PC-9 (cell line): ENCODE measurements at regions not wholly inside any gene's neighbourhood (a gene's known extent, or its start where the extent isn't known, plus 50 kb on each side); places are given as distances from the start of the nearest gene placed in this dataset.

Source experiments
- BruUV-seq: library from RNA; stranded (reverse); fragments of 400-500 nt; replicated peaks from 2 replicates; lab custom pipeline; 2021; lab: Mats Ljungman, UMichigan
- CTCF ChIA-PET: fragments of 300-600 bp; sonication (Branson Sonifier 250); formaldehyde crosslinking; loops from one replicate; lab custom pipeline; 2022; ENCODE audit warnings: antibody characterized with exemption; lab: Charles Lee
- POLR2A ChIA-PET: fragments of 300-600 bp; sonication (Branson Sonifier 250); formaldehyde crosslinking; loops from one replicate; lab custom pipeline; 2022; ENCODE audit warnings: antibody characterized with exemption; ENCODE audit not compliant: unreplicated experiment; lab: Charles Lee
- DNase-seq, 2 experiments: peaks; one replicate each; pipeline versions ENCODE4 v3.0.0 to v3.0.0-alpha.2; 2015 to 2022; ENCODE audit warnings: mixed read lengths in 1 of 2
- H2AFZ ChIP-seq: fragments of 200-600 bp; sonication (generic); 2 replicates; pipeline ENCODE4 v1.8.1; 2017; ENCODE audit warnings: antibody characterized with exemption
- H3F3A ChIP-seq: fragments of 200-600 bp; sonication (generic); 2 replicates; pipeline ENCODE4 v1.8.1; 2017; ENCODE audit warnings: antibody characterized with exemption, mild to moderate bottlenecking, low read depth; ENCODE audit not compliant: insufficient read depth
- H3K27ac ChIP-seq: fragments of 200-600 bp; sonication (generic); 2 replicates; pipeline ENCODE4 v1.6.1; 2016; ENCODE audit warnings: mixed run types
- H3K27me3 ChIP-seq: fragments of 200-600 bp; sonication (generic); 2 replicates; pipeline ENCODE4 v1.6.1; 2016; ENCODE audit warnings: low read depth, mixed run types; ENCODE audit not compliant: insufficient read depth
- H3K36me3 ChIP-seq: fragments of 200-600 bp; sonication (generic); 2 replicates; pipeline ENCODE4 v1.6.1; 2016; ENCODE audit warnings: low read depth, mixed run types
- H3K4me1 ChIP-seq: fragments of 200-600 bp; sonication (generic); replicated peaks from 2 replicates; pipeline ENCODE4 v1.6.1; 2016; ENCODE audit warnings: mixed run types; ENCODE audit not compliant: insufficient read depth
- H3K4me2 ChIP-seq: fragments of 200-600 bp; sonication (generic); 2 replicates; pipeline ENCODE4 v1.6.1; 2017; ENCODE audit warnings: mixed run types
- H3K4me3 ChIP-seq: fragments of 200-600 bp; sonication (generic); 2 replicates; pipeline ENCODE4 v1.6.1; 2016; ENCODE audit warnings: mixed run types
- H3K79me2 ChIP-seq: fragments of 200-600 bp; sonication (generic); 2 replicates; pipeline ENCODE4 v1.6.1; 2017; ENCODE audit warnings: low read depth, mixed run types
- H3K9me2 ChIP-seq: fragments of 200-600 bp; sonication (generic); 2 replicates; pipeline ENCODE4 v1.8.1; 2017; ENCODE audit warnings: mild to moderate bottlenecking; ENCODE audit not compliant: insufficient read depth
- H3K9me3 ChIP-seq: fragments of 200-600 bp; sonication (generic); 2 replicates; pipeline ENCODE4 v1.8.1; 2016; ENCODE audit warnings: low read depth; ENCODE audit not compliant: insufficient read depth
- H4K20me1 ChIP-seq: fragments of 200-600 bp; sonication (generic); 2 replicates; pipeline ENCODE4 v1.8.1; 2017; ENCODE audit not compliant: insufficient read depth
- EZH2 ChIP-seq: fragments of 200-600 bp; sonication (generic); IDR thresholded peaks from 2 replicates; pipeline ENCODE4 v1.8.0; 2017; ENCODE audit warnings: antibody characterized with exemption, low read depth
- intact Hi-C: fragments of 100-400 bp; cut with micrococcal nuclease; formaldehyde crosslinking; loops from one replicate; pipeline ENCODE4 v1.10.0; 2022; ENCODE audit not compliant: unreplicated experiment
- TF ChIP-seq, protein P1 (sequence below): fragments of 200-600 bp; sonication (generic); conservative IDR thresholded peaks from 2 replicates; pipeline ENCODE4 v1.6.1; 2017; ENCODE audit warnings: mixed run types, antibody characterized with exemption, mild to moderate bottlenecking, moderate library complexity

- intact Hi-C loops = loop anchor here (5.0 kb wide), 1 partner anchor 36 kb away; no protein-coding TSS in a partner anchor
Measured at GRCh38 chr13:106281426-106281825, 254.0 kb downstream of the EFNB2 start.

DNA sequence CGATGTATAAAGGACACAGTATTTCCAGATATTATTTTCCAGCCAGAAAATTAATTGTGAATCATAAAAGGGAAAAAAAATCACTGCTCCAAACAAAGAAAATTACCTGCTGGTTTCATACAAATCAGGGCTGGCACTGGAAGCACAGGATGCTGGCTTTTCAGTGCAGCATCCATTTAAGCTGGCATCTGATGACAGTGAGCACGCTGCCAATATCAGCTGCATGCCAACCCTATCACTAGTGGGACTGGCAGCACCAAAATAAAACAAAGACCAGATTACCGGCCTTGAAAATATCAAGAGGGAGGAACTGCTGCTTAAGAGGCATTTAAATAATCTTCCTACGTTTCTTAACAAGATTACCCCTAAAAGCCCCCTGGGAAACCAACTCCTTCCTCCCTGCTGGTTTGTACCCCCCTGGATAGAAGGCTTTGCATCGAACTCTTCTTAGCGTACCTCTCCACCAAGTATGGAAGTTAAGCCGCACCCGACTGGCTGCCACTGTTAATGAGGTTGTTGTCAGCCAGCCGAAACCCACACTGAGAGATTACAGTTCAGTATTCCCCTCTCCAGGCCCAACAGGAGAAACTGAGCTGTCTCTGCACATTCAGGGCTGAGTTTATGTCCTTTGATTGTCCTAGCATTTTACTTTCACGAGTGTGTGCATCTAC is 257.8 kb downstream of the EFNB2 start:
- H3K4me3 ChIP-seq = no peak overlapping the region
- intact Hi-C loops = no loop called here
- no peaks in the 10 kb centered on the region for H3K9me2 ChIP-seq
- no peak overlapping the region for H3K4me2 ChIP-seq
- POLR2A ChIA-PET = no interaction called here
- no peak overlapping the region for H2AFZ ChIP-seq
- H3K27ac ChIP-seq = no peak overlapping the region
- no peaks in the 10 kb centered on the region for H3F3A ChIP-seq
- TF ChIP-seq, protein P1, sequence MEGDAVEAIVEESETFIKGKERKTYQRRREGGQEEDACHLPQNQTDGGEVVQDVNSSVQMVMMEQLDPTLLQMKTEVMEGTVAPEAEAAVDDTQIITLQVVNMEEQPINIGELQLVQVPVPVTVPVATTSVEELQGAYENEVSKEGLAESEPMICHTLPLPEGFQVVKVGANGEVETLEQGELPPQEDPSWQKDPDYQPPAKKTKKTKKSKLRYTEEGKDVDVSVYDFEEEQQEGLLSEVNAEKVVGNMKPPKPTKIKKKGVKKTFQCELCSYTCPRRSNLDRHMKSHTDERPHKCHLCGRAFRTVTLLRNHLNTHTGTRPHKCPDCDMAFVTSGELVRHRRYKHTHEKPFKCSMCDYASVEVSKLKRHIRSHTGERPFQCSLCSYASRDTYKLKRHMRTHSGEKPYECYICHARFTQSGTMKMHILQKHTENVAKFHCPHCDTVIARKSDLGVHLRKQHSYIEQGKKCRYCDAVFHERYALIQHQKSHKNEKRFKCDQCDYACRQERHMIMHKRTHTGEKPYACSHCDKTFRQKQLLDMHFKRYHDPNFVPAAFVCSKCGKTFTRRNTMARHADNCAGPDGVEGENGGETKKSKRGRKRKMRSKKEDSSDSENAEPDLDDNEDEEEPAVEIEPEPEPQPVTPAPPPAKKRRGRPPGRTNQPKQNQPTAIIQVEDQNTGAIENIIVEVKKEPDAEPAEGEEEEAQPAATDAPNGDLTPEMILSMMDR = no peak
- no peak for TF ChIP-seq EZH2
- no TSS peak for BruUV-seq
- no peaks in the 10 kb centered on the region for H3K27me3 ChIP-seq
- H3K9me3 ChIP-seq = peaks cover 5% of the 10 kb centered on the region; the same call in 1 of the 2 replicates
- no peak for DNase-seq
- H3K4me1 ChIP-seq = peaks cover 11% of the 10 kb centered on the region; the same call in 1 of the 2 replicates
- no peaks in the 10 kb centered on the region for H3K79me2 ChIP-seq
- CTCF ChIA-PET = no interaction called here
- H4K20me1 ChIP-seq = no peaks in the 10 kb centered on the region
- H3K36me3 ChIP-seq = no peaks in the 10 kb centered on the region

More at GRCh38 chr13:106281426-106281825, 254.0 kb downstream of the EFNB2 start:
- no peak for TF ChIP-seq EZH2
- TF ChIP-seq, protein P1 = no peak
- Histone ChIP-seq H3K9me3 (peaks cover 11% of the 10 kb centered on the region), H3K4me2 (no peak overlapping the region), H3K36me3 (no peaks in the 10 kb centered on the region), H3K4me3 (no peak overlapping the region), H4K20me1 (no peaks in the 10 kb centered on the region), H3K27ac (no peak overlapping the region), H3K4me1 (peaks cover 30% of the 10 kb centered on the region), H3K79me2 (no peaks in the 10 kb centered on the region), H3K27me3 (no peaks in the 10 kb centered on the region), H2AFZ (no peak overlapping the region), H3K9me2 (no peaks in the 10 kb centered on the region), H3F3A (peaks cover 6% of the 10 kb centered on the region; the same call in 1 of the 2 replicates)
- DNase-seq = peak in 1 of 2 experiments; percentile 17
- POLR2A ChIA-PET = no interaction called here
- no TSS peak for BruUV-seq
- CTCF ChIA-PET = interaction anchor here (0.7 kb wide), 1 partner anchor 505 kb away, joined by 3 read pairs; no protein-coding TSS in a partner anchor

DNA sequence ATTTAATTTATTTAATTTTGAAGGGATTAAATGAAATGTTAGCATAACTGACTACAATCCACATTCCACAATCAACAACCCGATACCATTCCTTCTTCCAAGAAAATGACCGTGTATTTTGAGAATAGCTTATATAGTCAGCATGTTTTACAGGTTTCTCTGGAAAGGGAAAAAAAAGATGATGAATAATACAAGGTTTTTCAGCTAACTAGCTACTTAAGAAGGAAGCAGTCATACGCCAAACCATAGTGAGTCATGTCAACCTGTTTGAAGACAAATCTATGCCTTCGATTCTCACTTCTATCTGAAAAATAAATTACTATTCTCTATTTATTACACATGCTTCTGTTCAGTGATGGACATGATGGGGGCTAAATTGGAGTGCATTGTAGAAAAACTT is 258.6 kb downstream of the EFNB2 start:
- H3K27ac ChIP-seq = no peak overlapping the region
- peak in 1 of 2 experiments; percentile 85 for DNase-seq
- no peaks in the 10 kb centered on the region for H3K9me3 ChIP-seq
- TF ChIP-seq, protein P1 = no peak
- TF ChIP-seq EZH2 = no peak
- ChIA-PET POLR2A (interaction anchor here (0.6 kb wide), 1 partner anchor 231 kb away, joined by 6 read pairs; no protein-coding TSS in a partner anchor), CTCF (no interaction called here)
- H3K4me1 ChIP-seq = peaks cover 11% of the 10 kb centered on the region; the same call in 1 of the 2 replicates
- intact Hi-C loops = no loop called here
- no peaks in the 10 kb centered on the region for H3K36me3 ChIP-seq
- no peaks in the 10 kb centered on the region for H3F3A ChIP-seq
- no peaks in the 10 kb centered on the region for H4K20me1 ChIP-seq
- BruUV-seq = no TSS peak
- no peak overlapping the region for H3K4me3 ChIP-seq
- H3K79me2 ChIP-seq = no peaks in the 10 kb centered on the region
- H3K27me3 ChIP-seq = no peaks in the 10 kb centered on the region
- H3K4me2 ChIP-seq = no peak overlapping the region
- no peaks in the 10 kb centered on the region for H3K9me2 ChIP-seq
- H2AFZ ChIP-seq = no peak overlapping the region
